ENCODE measurements at regions not wholly inside any gene's neighbourhood (a gene's known extent, or its start where the extent isn't known, plus 50 kb on each side); places are given as distances from the start of the nearest gene placed in this dataset.

- Histone ChIP-seq H3K4me3 (ENCODE audit: insufficient read length, low read depth) (no peak overlapping the region), H3K4me1 (ENCODE audit: insufficient read depth, insufficient read length) (no peaks in the 10 kb centered on the region), H3K36me3 (ENCODE audit: insufficient read depth, insufficient read length, low read length) (no peaks in the 10 kb centered on the region), H3K27me3 (ENCODE audit: insufficient read depth, insufficient read length) (no peaks in the 10 kb centered on the region), H3K9me3 (ENCODE audit: insufficient read depth, low read length) (peaks cover 15% of the 10 kb centered on the region), H3K9ac (ENCODE audit: insufficient read length, low read depth) (no peak overlapping the region)
- peak; percentile 38 for DNase-seq (ENCODE audit: low read depth, low spot score)
- TF ChIP-seq SUZ12 (IDR thresholded peaks at IDR 0.05; ENCODE audit: extremely low read depth, insufficient read depth, insufficient read length) (no peak), YY1 (IDR thresholded peaks at IDR 0.05; ENCODE audit: insufficient read depth, insufficient read length) (no peak), ZNF274 (IDR thresholded peaks at IDR 0.05; ENCODE audit: low read depth, low read length) (no peak)
Observed at GRCh38 chr1:222167111-222167510, 380.8 kb downstream of the HHIPL2 start.

GRCh38 chr1:222165629-222166028 is 382.3 kb downstream of the HHIPL2 start:
- no peak overlapping the region for H3K9ac ChIP-seq (ENCODE audit: insufficient read length, low read depth)
- H3K4me3 ChIP-seq (ENCODE audit: insufficient read length, low read depth) = no peak overlapping the region
- TF ChIP-seq YY1 (IDR thresholded peaks at IDR 0.05; ENCODE audit: insufficient read depth, insufficient read length) = no peak
- TF ChIP-seq SUZ12 (IDR thresholded peaks at IDR 0.05; ENCODE audit: extremely low read depth, insufficient read depth, insufficient read length) = no peak
- no peak for TF ChIP-seq ZNF274 (IDR thresholded peaks at IDR 0.05; ENCODE audit: low read depth, low read length)
- DNase-seq (ENCODE audit: low read depth, low spot score) = no peak
- no peaks in the 10 kb centered on the region for H3K27me3 ChIP-seq (ENCODE audit: insufficient read depth, insufficient read length)
- H3K36me3 ChIP-seq (ENCODE audit: insufficient read depth, insufficient read length, low read length) = no peaks in the 10 kb centered on the region
- peaks cover 10% of the 10 kb centered on the region for H3K9me3 ChIP-seq (ENCODE audit: insufficient read depth, low read length)
- no peaks in the 10 kb centered on the region for H3K4me1 ChIP-seq (ENCODE audit: insufficient read depth, insufficient read length)

DNA sequence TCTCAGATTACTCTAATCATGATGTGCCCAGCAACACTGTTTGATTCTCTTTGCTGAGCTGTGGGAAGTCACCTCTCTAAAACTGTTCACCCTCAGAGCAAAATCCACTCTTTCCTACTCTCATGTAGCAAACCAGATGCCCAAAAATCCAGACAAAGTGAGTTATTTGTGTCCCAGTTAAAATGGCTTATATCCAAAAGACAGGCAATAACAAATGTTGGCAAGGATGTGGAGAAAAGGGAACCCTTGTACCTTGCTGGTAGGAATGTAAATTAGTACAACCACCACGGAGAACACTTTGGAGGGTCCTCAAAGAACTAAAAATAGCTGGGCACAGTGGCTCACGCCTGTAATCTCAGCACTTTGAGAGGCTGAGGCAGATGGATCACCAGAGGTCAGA is 384.0 kb downstream of the HHIPL2 start:
- Histone ChIP-seq H3K36me3 (ENCODE audit: insufficient read depth, insufficient read length, low read length) (no peaks in the 10 kb centered on the region), H3K9ac (ENCODE audit: insufficient read length, low read depth) (no peak overlapping the region), H3K27me3 (ENCODE audit: insufficient read depth, insufficient read length) (no peaks in the 10 kb centered on the region), H3K4me3 (ENCODE audit: insufficient read length, low read depth) (no peak overlapping the region), H3K4me1 (ENCODE audit: insufficient read depth, insufficient read length) (no peaks in the 10 kb centered on the region), H3K9me3 (ENCODE audit: insufficient read depth, low read length) (no peaks in the 10 kb centered on the region)
- no peak for DNase-seq (ENCODE audit: low read depth, low spot score)
- TF ChIP-seq ZNF274 (IDR thresholded peaks at IDR 0.05; ENCODE audit: low read depth, low read length) = no peak
- no peak for TF ChIP-seq YY1 (IDR thresholded peaks at IDR 0.05; ENCODE audit: insufficient read depth, insufficient read length)
- no peak for TF ChIP-seq SUZ12 (IDR thresholded peaks at IDR 0.05; ENCODE audit: extremely low read depth, insufficient read depth, insufficient read length)

DNA sequence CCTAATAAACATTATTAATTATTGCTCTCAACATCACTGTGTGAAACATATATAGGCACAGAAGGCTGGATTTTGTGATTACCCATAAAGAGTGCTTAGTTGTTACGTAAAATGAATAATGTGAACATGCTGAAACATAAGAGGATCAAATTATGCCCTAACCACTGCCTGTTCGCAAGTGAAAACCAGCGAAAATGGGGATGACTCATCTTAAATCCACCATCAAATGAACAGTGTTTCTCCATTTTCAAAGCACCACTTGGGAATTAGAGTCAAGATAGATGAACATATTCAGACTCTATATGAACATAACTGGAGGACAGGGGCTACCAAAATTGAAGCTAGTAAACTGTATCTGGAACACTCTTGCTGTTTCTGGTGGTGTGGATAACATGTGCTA is 386.2 kb downstream of the HHIPL2 start:
- TF ChIP-seq YY1 (IDR thresholded peaks at IDR 0.05; ENCODE audit: insufficient read depth, insufficient read length) = no peak
- no peak for TF ChIP-seq ZNF274 (IDR thresholded peaks at IDR 0.05; ENCODE audit: low read depth, low read length)
- TF ChIP-seq SUZ12 (IDR thresholded peaks at IDR 0.05; ENCODE audit: extremely low read depth, insufficient read depth, insufficient read length) = no peak
- DNase-seq (ENCODE audit: low read depth, low spot score) = no peak
- no peaks in the 10 kb centered on the region for H3K4me1 ChIP-seq (ENCODE audit: insufficient read depth, insufficient read length)

DNA sequence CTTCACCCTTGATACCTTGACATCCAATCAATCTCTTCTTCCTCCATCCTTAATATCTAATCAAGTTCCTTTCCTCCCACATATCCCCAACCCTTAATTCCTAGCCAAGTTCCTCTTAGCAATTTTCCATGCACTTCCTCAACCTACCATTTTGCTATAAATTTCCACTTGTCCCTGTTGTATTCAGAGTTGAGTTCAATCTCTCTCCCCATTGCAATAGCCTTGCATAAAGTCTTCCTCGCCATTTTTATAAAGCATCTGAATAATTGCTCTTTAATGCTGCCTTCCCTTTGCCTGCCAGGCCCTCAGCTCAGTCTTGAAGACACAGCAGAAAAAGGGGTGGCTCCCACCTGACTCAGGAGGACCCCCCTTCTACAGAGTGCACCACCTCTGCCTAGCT is 390.3 kb downstream of the HHIPL2 start:
- H3K27me3 ChIP-seq (ENCODE audit: insufficient read depth, insufficient read length) = no peaks in the 10 kb centered on the region
- peaks cover 9% of the 10 kb centered on the region; the same call in 1 of the 2 replicates for H3K9me3 ChIP-seq (ENCODE audit: insufficient read depth, low read length)
- H3K4me1 ChIP-seq (ENCODE audit: insufficient read depth, insufficient read length) = no peaks in the 10 kb centered on the region
- no peak for DNase-seq (ENCODE audit: low read depth, low spot score)
- H3K9ac ChIP-seq (ENCODE audit: insufficient read length, low read depth) = no peak overlapping the region
- no peaks in the 10 kb centered on the region for H3K36me3 ChIP-seq (ENCODE audit: insufficient read depth, insufficient read length, low read length)
- H3K4me3 ChIP-seq (ENCODE audit: insufficient read length, low read depth) = no peak overlapping the region
- no peak for TF ChIP-seq SUZ12 (IDR thresholded peaks at IDR 0.05; ENCODE audit: extremely low read depth, insufficient read depth, insufficient read length)
- no peak for TF ChIP-seq ZNF274 (IDR thresholded peaks at IDR 0.05; ENCODE audit: low read depth, low read length)
- no peak for TF ChIP-seq YY1 (IDR thresholded peaks at IDR 0.05; ENCODE audit: insufficient read depth, insufficient read length)

More for the DNA sequence above, 386.2 kb downstream of the HHIPL2 start:
- no peak overlapping the region for H3K4me3 ChIP-seq (ENCODE audit: insufficient read length, low read depth)
- H3K36me3 ChIP-seq (ENCODE audit: insufficient read depth, insufficient read length, low read length) = no peaks in the 10 kb centered on the region
- no peaks in the 10 kb centered on the region for H3K27me3 ChIP-seq (ENCODE audit: insufficient read depth, insufficient read length)
- no peak overlapping the region for H3K9ac ChIP-seq (ENCODE audit: insufficient read length, low read depth)
- peaks cover 9% of the 10 kb centered on the region; the same call in 1 of the 2 replicates for H3K9me3 ChIP-seq (ENCODE audit: insufficient read depth, low read length)

GRCh38 chr1:222140206-222140605 is 398.3 kb upstream of the DUSP10 start:
- TF ChIP-seq YY1 (IDR thresholded peaks at IDR 0.05; ENCODE audit: insufficient read depth, insufficient read length) (no peak), SUZ12 (IDR thresholded peaks at IDR 0.05; ENCODE audit: extremely low read depth, insufficient read depth, insufficient read length) (no peak), ZNF274 (IDR thresholded peaks at IDR 0.05; ENCODE audit: low read depth, low read length) (no peak)
- no peak for DNase-seq (ENCODE audit: low read depth, low spot score)
- no peaks in the 10 kb centered on the region for H3K4me1 ChIP-seq (ENCODE audit: insufficient read depth, insufficient read length)
- no peaks in the 10 kb centered on the region for H3K27me3 ChIP-seq (ENCODE audit: insufficient read depth, insufficient read length)
- no peak overlapping the region for H3K4me3 ChIP-seq (ENCODE audit: insufficient read length, low read depth)
- peaks cover 4% of the 10 kb centered on the region; the same call in 1 of the 2 replicates for H3K9me3 ChIP-seq (ENCODE audit: insufficient read depth, low read length)
- H3K9ac ChIP-seq (ENCODE audit: insufficient read length, low read depth) = no peak overlapping the region
- H3K36me3 ChIP-seq (ENCODE audit: insufficient read depth, insufficient read length, low read length) = no peaks in the 10 kb centered on the region

DNA sequence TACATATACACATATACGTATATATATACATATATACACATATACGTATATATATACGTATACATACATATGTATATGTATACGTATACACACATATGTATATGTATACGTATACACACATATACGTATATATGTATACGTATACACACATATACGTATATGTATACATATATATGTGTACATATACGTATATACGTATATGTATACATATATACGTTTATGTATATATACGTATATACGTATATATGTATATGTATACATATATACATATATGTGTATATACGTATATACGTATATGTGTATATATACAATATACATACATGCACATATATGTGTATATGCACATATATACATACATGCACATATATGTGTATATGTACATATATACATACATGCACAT is 396.2 kb upstream of the DUSP10 start:
- Histone ChIP-seq H3K27me3 (ENCODE audit: insufficient read depth, insufficient read length) (no peaks in the 10 kb centered on the region), H3K4me1 (ENCODE audit: insufficient read depth, insufficient read length) (no peaks in the 10 kb centered on the region), H3K9ac (ENCODE audit: insufficient read length, low read depth) (no peak overlapping the region), H3K4me3 (ENCODE audit: insufficient read length, low read depth) (no peak overlapping the region), H3K9me3 (ENCODE audit: insufficient read depth, low read length) (peaks cover 11% of the 10 kb centered on the region; the same call in 1 of the 2 replicates), H3K36me3 (ENCODE audit: insufficient read depth, insufficient read length, low read length) (no peaks in the 10 kb centered on the region)
- no peak for DNase-seq (ENCODE audit: low read depth, low spot score)
- TF ChIP-seq YY1 (IDR thresholded peaks at IDR 0.05; ENCODE audit: insufficient read depth, insufficient read length) (no peak), SUZ12 (IDR thresholded peaks at IDR 0.05; ENCODE audit: extremely low read depth, insufficient read depth, insufficient read length) (no peak), ZNF274 (IDR thresholded peaks at IDR 0.05; ENCODE audit: low read depth, low read length) (no peak)

All from NT2/D1 (cell line).